ENCODE measurements at regions not wholly inside any gene's neighbourhood (a gene's known extent, or its start where the extent isn't known, plus 50 kb on each side); places are given as distances from the start of the nearest gene placed in this dataset.
"Not testable (repeated sequence)": the region's sequence is repeated elsewhere in the genome, so short reads cannot be mapped to it uniquely, and the experiment has no call there.

DNA sequence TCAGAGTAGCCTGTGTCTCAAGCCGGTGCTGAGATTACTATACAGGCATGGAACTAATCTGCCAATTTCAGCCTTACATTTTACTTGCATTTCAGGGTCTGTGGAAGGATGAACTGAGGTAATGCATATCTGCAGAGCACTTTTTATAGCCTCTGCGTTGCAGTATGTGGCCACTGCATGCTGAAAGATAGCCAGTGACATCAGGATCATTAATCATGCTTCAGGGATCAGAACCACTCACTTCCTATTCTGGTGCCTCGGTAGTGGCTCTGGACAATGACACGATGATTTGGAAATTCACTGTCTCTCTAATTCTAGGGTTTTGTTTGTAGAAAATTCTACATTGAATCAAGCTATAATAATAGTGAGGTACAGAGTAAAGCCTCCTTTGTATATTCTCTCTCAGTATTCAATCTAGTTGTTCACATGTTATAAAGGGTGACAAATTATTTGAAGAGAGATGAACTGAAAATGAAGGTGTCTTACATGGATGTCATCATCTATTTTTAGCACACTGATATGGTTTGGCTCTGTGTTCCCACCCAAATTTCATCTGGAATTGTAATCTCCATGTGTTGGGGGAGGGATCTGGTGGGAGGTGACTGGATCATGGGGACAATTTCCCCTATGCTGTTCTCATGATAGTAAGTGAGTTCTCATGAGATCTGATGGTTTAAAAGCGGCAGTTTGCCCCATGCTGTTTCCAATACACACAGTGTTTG, 554.3 kb upstream of the MIS18BP1 start:
- TF ChIP-seq, protein P1, sequence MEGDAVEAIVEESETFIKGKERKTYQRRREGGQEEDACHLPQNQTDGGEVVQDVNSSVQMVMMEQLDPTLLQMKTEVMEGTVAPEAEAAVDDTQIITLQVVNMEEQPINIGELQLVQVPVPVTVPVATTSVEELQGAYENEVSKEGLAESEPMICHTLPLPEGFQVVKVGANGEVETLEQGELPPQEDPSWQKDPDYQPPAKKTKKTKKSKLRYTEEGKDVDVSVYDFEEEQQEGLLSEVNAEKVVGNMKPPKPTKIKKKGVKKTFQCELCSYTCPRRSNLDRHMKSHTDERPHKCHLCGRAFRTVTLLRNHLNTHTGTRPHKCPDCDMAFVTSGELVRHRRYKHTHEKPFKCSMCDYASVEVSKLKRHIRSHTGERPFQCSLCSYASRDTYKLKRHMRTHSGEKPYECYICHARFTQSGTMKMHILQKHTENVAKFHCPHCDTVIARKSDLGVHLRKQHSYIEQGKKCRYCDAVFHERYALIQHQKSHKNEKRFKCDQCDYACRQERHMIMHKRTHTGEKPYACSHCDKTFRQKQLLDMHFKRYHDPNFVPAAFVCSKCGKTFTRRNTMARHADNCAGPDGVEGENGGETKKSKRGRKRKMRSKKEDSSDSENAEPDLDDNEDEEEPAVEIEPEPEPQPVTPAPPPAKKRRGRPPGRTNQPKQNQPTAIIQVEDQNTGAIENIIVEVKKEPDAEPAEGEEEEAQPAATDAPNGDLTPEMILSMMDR (IDR thresholded peaks at IDR 0.05): no peak
- H3K27ac ChIP-seq: no peak overlapping the region
- ATAC-seq (no peak), DNase-seq (no peak)
- no peaks in the 10 kb centered on the region for H3K9me3 ChIP-seq
- H3K4me3 ChIP-seq: no peak overlapping the region
- no peaks in the 10 kb centered on the region for H3K4me1 ChIP-seq
- H3K36me3 ChIP-seq: no peaks in the 10 kb centered on the region
- intact Hi-C loops (cut with DNase I): no loop called here
- H3K27me3 ChIP-seq (ENCODE audit: low read depth): no peaks in the 10 kb centered on the region

DNA sequence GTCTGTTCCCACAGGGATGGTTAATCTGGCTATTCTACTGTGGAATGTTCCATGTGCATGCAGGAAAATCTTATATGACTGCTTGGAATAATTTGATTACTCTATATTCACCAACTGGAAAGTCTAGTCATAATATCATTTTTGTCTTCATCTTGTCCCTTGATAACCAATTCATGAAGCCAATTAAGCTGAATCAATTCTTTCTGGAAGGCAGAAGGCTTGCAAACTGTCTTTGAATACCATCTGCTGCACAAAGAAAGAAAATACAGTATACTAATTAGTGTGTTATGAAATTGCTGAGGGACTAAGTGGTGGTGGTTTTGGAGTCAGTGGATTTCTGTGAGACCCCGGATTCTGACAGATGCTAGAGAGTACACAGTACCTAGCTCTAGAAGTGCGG, 546.5 kb upstream of the MIS18BP1 start:
- H3K36me3 ChIP-seq: no peaks in the 10 kb centered on the region
- ATAC-seq (no peak), DNase-seq (no peak)
- no peaks in the 10 kb centered on the region for H3K4me1 ChIP-seq
- no peaks in the 10 kb centered on the region for H3K27me3 ChIP-seq (ENCODE audit: low read depth)
- no peaks in the 10 kb centered on the region for H3K9me3 ChIP-seq
- no peak overlapping the region for H3K27ac ChIP-seq
- TF ChIP-seq, protein P1 (IDR thresholded peaks at IDR 0.05): no peak
- intact Hi-C loops (cut with DNase I): no loop called here
- no peak overlapping the region for H3K4me3 ChIP-seq

GRCh38 chr14:45798659-45799058, 545.7 kb upstream of the MIS18BP1 start:
- no peak overlapping the region for H3K4me3 ChIP-seq
- H3K27ac ChIP-seq: no peak overlapping the region
- H3K4me1 ChIP-seq: no peaks in the 10 kb centered on the region
- no peaks in the 10 kb centered on the region for H3K36me3 ChIP-seq
- no peaks in the 10 kb centered on the region for H3K27me3 ChIP-seq (ENCODE audit: low read depth)
- intact Hi-C loops (cut with DNase I): no loop called here
- no peak for ATAC-seq
- no peak for DNase-seq
- H3K9me3 ChIP-seq: no peaks in the 10 kb centered on the region
- TF ChIP-seq, protein P1 (IDR thresholded peaks at IDR 0.05): no peak

- H3K27ac ChIP-seq; ATAC-seq; intact Hi-C loops (cut with DNase I); H3K9me3 ChIP-seq; H3K4me3 ChIP-seq; H3K36me3 ChIP-seq; H3K27me3 ChIP-seq (ENCODE audit: low read depth); H3K4me1 ChIP-seq: not testable (repeated sequence)
- DNase-seq: peak; percentile 32
Observed at GRCh38 chr14:45796006-45796405, 543.0 kb upstream of the MIS18BP1 start.

DNA sequence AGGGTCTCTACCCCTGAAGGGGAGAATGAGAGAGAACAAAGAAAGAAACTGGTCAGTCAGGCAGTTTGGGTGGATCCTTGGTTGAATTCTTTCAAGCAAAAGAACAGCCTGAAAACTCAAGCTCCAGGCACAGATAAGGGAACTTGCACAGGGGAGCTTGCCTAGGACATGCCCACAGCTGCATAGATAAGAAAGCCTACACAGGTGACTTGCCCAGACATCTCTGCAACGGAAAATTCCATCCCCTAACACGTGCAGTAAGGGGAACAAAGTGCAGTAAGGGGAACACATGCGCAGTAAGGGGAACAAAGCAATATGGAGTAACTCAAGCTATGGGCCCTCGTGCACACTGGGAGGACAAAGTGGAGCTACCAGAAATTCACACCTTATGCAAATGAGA, 540.1 kb upstream of the MIS18BP1 start:
- intact Hi-C loops (cut with DNase I): no loop called here
- Histone ChIP-seq H3K27me3 (ENCODE audit: low read depth) (no peaks in the 10 kb centered on the region), H3K4me1 (no peaks in the 10 kb centered on the region), H3K27ac (no peak overlapping the region), H3K36me3 (no peaks in the 10 kb centered on the region), H3K4me3 (no peak overlapping the region), H3K9me3 (peaks cover 6% of the 10 kb centered on the region)
- no peak for DNase-seq
- TF ChIP-seq, protein P1 (IDR thresholded peaks at IDR 0.05): no peak
- no peak for ATAC-seq

DNA sequence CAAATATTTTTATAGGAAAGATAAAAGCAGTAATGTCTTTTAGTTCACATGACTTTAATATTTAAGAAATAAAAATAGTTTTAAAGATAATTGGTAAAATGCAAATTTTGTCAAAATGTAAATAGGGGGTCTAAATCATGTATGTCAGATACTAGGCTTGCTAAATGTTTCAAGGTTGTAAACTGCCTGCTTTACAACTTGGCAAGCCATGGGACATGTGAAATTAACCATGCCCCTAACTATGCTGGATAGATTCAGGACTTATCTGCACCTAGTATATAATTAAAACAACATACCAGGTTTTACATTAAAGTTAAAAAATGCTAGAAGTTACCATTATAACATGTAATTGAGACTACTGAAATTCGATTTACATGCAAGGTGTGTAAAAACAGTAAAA, 537.3 kb upstream of the MIS18BP1 start:
- H3K9me3 ChIP-seq: peaks cover 15% of the 10 kb centered on the region
- DNase-seq (no peak), ATAC-seq (no peak)
- H3K27ac ChIP-seq: no peak overlapping the region
- intact Hi-C loops (cut with DNase I): no loop called here
- H3K36me3 ChIP-seq: no peaks in the 10 kb centered on the region
- H3K4me3 ChIP-seq: no peak overlapping the region
- TF ChIP-seq, protein P1 (IDR thresholded peaks at IDR 0.05): no peak
- no peaks in the 10 kb centered on the region for H3K4me1 ChIP-seq
- H3K27me3 ChIP-seq (ENCODE audit: low read depth): no peaks in the 10 kb centered on the region

Data from lower lobe of right lung (tissue), 2 donors.